22Rv1 (cell line): ENCODE measurements at regions not wholly inside any gene's neighbourhood (a gene's known extent, or its start where the extent isn't known, plus 50 kb on each side); places are given as distances from the start of the nearest gene placed in this dataset.

Experiments used
- CTCF ChIP-seq: fragments of 450-650 bp; IDR thresholded peaks from 2 replicates; pipeline ENCODE4 v1.5.1; 2017; ENCODE audit warnings: mild to moderate bottlenecking
- ZFX ChIP-seq: fragments of 450-650 bp; IDR thresholded peaks from 2 replicates; pipeline ENCODE4 v1.6.1; 2017; ENCODE audit warnings: antibody characterized with exemption, borderline replicate concordance

DNA sequence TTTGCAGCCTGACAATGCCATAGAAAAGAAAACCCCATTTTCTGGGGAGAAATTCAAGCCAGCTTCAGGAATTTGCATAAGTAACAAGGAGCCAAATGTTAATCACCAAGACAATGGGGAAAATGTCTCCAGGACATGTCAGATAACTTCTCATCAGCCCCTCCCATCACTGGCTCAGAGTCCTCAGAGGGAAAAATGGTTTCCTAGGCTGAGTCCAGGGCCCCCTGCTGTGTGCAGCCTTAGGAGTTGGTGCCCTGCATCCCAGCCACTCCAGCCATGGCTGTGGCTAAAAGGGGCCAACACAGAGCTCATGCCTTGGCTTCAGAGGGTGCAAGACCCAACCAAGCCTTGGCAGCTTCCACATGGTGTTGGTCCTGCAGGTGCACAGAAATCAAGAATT lies 63.7 kb upstream of the FANCL start:
- TF ChIP-seq ZFX (no peak), CTCF (no peak)
